WTC11 (cell line): ENCODE measurements at regions not wholly inside any gene's neighbourhood (a gene's known extent, or its start where the extent isn't known, plus 50 kb on each side); places are given as distances from the start of the nearest gene placed in this dataset.

Experiments used
- ATAC-seq: fragments of 200-7000 bp; cut with Tn5 transposase; 2 replicates; pipeline ENCODE4 v1.10.0; 2021; ENCODE audit warnings: mild to moderate bottlenecking, moderate library complexity
- CTCF ChIA-PET: fragments of 300-600 bp; sonication (Branson Sonifier 250); formaldehyde crosslinking; loops from one replicate; lab custom pipeline; 2021; ENCODE audit warnings: antibody characterized with exemption; lab: Charles Lee
- POLR2A ChIA-PET: fragments of 350-600 bp; sonication (Branson Sonifier 250); formaldehyde crosslinking; loops from one replicate; lab custom pipeline; 2021; ENCODE audit warnings: antibody characterized with exemption; lab: Charles Lee
- DNase-seq: peaks from one replicate; pipeline ENCODE4 v3.0.0; 2021; ENCODE audit warnings: low spot score
- H3K27ac Mint-ChIP-seq: 2 replicates; pipeline ENCODE4 v1.8.0; 2021; ENCODE audit warnings: mixed read lengths
- H3K27me3 Mint-ChIP-seq: 2 replicates; pipeline ENCODE4 v1.8.0; 2021; ENCODE audit warnings: low read depth, mild to moderate bottlenecking, moderate library complexity, mixed read lengths
- H3K36me3 Mint-ChIP-seq: 2 replicates; pipeline ENCODE4 v1.8.0; 2021; ENCODE audit warnings: mixed read lengths
- H3K4me1 Mint-ChIP-seq: 2 replicates; pipeline ENCODE4 v1.8.0; 2022; ENCODE audit warnings: mixed read lengths
- H3K4me3 Mint-ChIP-seq: 2 replicates; pipeline ENCODE4 v1.8.0; 2021; ENCODE audit warnings: mild to moderate bottlenecking, moderate library complexity, mixed read lengths
- H3K9me3 Mint-ChIP-seq: 2 replicates; pipeline ENCODE4 v1.8.0; 2021; ENCODE audit warnings: mixed read lengths
- CREB1 ChIP-seq: sonication (generic); formaldehyde crosslinking; IDR thresholded peaks from 2 replicates; pipeline ENCODE4 v1.8.0; 2023; ENCODE audit warnings: mild to moderate bottlenecking, missing genetic modification reagents
- CREM ChIP-seq: sonication (generic); formaldehyde crosslinking; IDR thresholded peaks from 2 replicates; pipeline ENCODE4 v1.8.1; 2022; ENCODE audit warnings: mild to moderate bottlenecking, missing genetic modification reagents, moderate library complexity
- ELF4 ChIP-seq: sonication (generic); formaldehyde crosslinking; IDR thresholded peaks from 2 replicates; pipeline ENCODE4 v1.8.1; 2022; ENCODE audit warnings: low read depth, mild to moderate bottlenecking, moderate library complexity, missing genetic modification reagents
- EMX1 ChIP-seq: fragments of 250-450 bp; sonication (Bioruptor Pico); IDR thresholded peaks from 2 replicates; pipeline ENCODE4 v1.8.0; 2021; ENCODE audit warnings: mild to moderate bottlenecking
- FOXP1 ChIP-seq: sonication (generic); formaldehyde crosslinking; IDR thresholded peaks from 2 replicates; pipeline ENCODE4 v1.8.0; 2022; ENCODE audit warnings: missing genetic modification reagents, mild to moderate bottlenecking, moderate library complexity, borderline replicate concordance
- JUN ChIP-seq: sonication (generic); formaldehyde crosslinking; IDR thresholded peaks from 2 replicates; pipeline ENCODE4 v1.8.0; 2023; ENCODE audit warnings: mild to moderate bottlenecking, missing genetic modification reagents
- KAT7 ChIP-seq: sonication (generic); formaldehyde crosslinking; IDR thresholded peaks from 2 replicates; pipeline ENCODE4 v1.8.1; 2023; ENCODE audit warnings: missing genetic modification reagents, mild to moderate bottlenecking, borderline replicate concordance
- MXD4 ChIP-seq: fragments of 250-450 bp; sonication (Bioruptor Pico); IDR thresholded peaks from 2 replicates; pipeline ENCODE4 v1.8.0; 2021; ENCODE audit warnings: mild to moderate bottlenecking, moderate library complexity, borderline replicate concordance
- NFE2L1 ChIP-seq: sonication (generic); formaldehyde crosslinking; IDR thresholded peaks from 2 replicates; pipeline ENCODE4 v1.8.1; 2023; ENCODE audit warnings: missing genetic modification reagents
- SP1 ChIP-seq: sonication (generic); formaldehyde crosslinking; conservative IDR thresholded peaks from 2 replicates; pipeline ENCODE4 v1.8.1; 2022; ENCODE audit warnings: missing genetic modification reagents
- TEAD1 ChIP-seq: sonication (generic); formaldehyde crosslinking; IDR thresholded peaks from 2 replicates; pipeline ENCODE4 v1.8.0; 2022; ENCODE audit warnings: mild to moderate bottlenecking, missing genetic modification reagents
- TEAD4 ChIP-seq: sonication (generic); formaldehyde crosslinking; IDR thresholded peaks from 2 replicates; pipeline ENCODE4 v1.8.0; 2022; ENCODE audit warnings: mild to moderate bottlenecking, missing genetic modification reagents
- TP53 ChIP-seq: sonication (generic); formaldehyde crosslinking; IDR thresholded peaks from 2 replicates; pipeline ENCODE4 v1.8.1; 2023; ENCODE audit warnings: mild to moderate bottlenecking, missing genetic modification reagents
- ZNF121 ChIP-seq: sonication (generic); formaldehyde crosslinking; IDR thresholded peaks from 2 replicates; pipeline ENCODE4 v1.8.0; 2023; ENCODE audit warnings: missing genetic modification reagents
- ZNF396 ChIP-seq: fragments of 250-450 bp; sonication (Bioruptor Pico); IDR thresholded peaks from 2 replicates; pipeline ENCODE4 v1.8.0; 2021; ENCODE audit warnings: mild to moderate bottlenecking, moderate library complexity, borderline replicate concordance
- ZNF416 ChIP-seq: fragments of 250-450 bp; sonication (Bioruptor Pico); IDR thresholded peaks from 2 replicates; pipeline ENCODE4 v1.9.0; 2021; ENCODE audit warnings: mild to moderate bottlenecking, inconsistent platforms
- ZNF671 ChIP-seq: fragments of 250-450 bp; sonication (Bioruptor Pico); IDR thresholded peaks from 2 replicates; pipeline ENCODE4 v1.8.0; 2021; ENCODE audit warnings: mild to moderate bottlenecking
- TF ChIP-seq, protein P1 (sequence below): sonication (generic); formaldehyde crosslinking; IDR thresholded peaks from 2 replicates; pipeline ENCODE4 v1.8.1; 2022; ENCODE audit warnings: low read depth, missing genetic modification reagents, borderline replicate concordance
- TF ChIP-seq, protein P2 (sequence below): fragments of 250-450 bp; sonication (Bioruptor Pico); IDR thresholded peaks from 2 replicates; pipeline ENCODE4 v2.1.2; 2022; ENCODE audit warnings: mild to moderate bottlenecking, moderate library complexity
- TF ChIP-seq, protein P3 (sequence below): sonication (generic); formaldehyde crosslinking; IDR thresholded peaks from 2 replicates; pipeline ENCODE4 v1.8.0; 2022; ENCODE audit warnings: missing genetic modification reagents
- TF ChIP-seq, protein P4 (sequence below): sonication (generic); formaldehyde crosslinking; IDR thresholded peaks from 2 replicates; pipeline ENCODE4 v1.8.1; 2023; ENCODE audit warnings: mild to moderate bottlenecking, missing genetic modification reagents, moderate library complexity
- TF ChIP-seq, protein P5 (sequence below): fragments of 200-600 bp; IDR thresholded peaks from 2 replicates; pipeline ENCODE4 v1.8.0; 2022; ENCODE audit warnings: antibody characterized with exemption
- TF ChIP-seq, protein P6 (sequence below): sonication (generic); formaldehyde crosslinking; IDR thresholded peaks from 2 replicates; pipeline ENCODE4 v1.8.1; 2022; ENCODE audit warnings: mild to moderate bottlenecking, missing genetic modification reagents, moderate library complexity, borderline replicate concordance
- TF ChIP-seq, protein P7 (sequence below): sonication (generic); formaldehyde crosslinking; conservative IDR thresholded peaks from 2 replicates; pipeline ENCODE4 v1.8.1; 2023; ENCODE audit warnings: mild to moderate bottlenecking, low read depth, missing genetic modification reagents, moderate library complexity

DNA sequence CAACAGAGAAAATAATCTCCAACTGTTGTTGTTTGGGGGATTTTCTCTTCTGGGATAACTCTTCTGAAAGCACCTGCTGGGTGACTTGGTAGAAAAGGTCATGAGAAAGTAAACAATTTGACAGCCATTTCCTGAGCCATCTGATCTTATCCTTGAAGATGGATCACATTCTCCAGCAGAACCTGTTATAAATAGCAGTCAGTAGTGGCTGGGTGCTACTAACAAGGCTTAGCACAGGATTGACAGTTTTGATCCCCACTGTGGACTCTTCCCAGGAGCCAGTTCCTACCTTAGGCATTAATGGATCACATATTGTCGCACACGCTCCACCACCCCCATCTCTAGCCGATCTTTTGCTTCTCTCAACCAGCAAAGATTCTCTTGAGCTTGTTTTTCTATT is 220.2 kb downstream of the PLK2 start:
- peaks cover 3% of the 10 kb centered on the region for H3K4me1 Mint-ChIP-seq
- TF ChIP-seq, protein P1, sequence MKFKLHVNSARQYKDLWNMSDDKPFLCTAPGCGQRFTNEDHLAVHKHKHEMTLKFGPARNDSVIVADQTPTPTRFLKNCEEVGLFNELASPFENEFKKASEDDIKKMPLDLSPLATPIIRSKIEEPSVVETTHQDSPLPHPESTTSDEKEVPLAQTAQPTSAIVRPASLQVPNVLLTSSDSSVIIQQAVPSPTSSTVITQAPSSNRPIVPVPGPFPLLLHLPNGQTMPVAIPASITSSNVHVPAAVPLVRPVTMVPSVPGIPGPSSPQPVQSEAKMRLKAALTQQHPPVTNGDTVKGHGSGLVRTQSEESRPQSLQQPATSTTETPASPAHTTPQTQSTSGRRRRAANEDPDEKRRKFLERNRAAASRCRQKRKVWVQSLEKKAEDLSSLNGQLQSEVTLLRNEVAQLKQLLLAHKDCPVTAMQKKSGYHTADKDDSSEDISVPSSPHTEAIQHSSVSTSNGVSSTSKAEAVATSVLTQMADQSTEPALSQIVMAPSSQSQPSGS (CRISPR knock-in tag), result no peak
- TF ChIP-seq ZNF121 (CRISPR knock-in tag), result no peak
- no peak for TF ChIP-seq TEAD4
- TF ChIP-seq TEAD1 (CRISPR knock-in tag), result no peak
- TF ChIP-seq, protein P2, sequence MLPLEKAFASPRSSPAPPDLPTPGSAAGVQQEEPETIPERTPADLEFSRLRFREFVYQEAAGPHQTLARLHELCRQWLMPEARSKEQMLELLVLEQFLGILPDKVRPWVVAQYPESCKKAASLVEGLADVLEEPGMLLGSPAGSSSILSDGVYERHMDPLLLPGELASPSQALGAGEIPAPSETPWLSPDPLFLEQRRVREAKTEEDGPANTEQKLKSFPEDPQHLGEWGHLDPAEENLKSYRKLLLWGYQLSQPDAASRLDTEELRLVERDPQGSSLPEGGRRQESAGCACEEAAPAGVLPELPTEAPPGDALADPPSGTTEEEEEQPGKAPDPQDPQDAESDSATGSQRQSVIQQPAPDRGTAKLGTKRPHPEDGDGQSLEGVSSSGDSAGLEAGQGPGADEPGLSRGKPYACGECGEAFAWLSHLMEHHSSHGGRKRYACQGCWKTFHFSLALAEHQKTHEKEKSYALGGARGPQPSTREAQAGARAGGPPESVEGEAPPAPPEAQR (CRISPR knock-in tag), result no peak
- TF ChIP-seq NFE2L1 (CRISPR knock-in tag), result no peak
- no peak for TF ChIP-seq MXD4 (CRISPR knock-in tag)
- TF ChIP-seq, protein P3, sequence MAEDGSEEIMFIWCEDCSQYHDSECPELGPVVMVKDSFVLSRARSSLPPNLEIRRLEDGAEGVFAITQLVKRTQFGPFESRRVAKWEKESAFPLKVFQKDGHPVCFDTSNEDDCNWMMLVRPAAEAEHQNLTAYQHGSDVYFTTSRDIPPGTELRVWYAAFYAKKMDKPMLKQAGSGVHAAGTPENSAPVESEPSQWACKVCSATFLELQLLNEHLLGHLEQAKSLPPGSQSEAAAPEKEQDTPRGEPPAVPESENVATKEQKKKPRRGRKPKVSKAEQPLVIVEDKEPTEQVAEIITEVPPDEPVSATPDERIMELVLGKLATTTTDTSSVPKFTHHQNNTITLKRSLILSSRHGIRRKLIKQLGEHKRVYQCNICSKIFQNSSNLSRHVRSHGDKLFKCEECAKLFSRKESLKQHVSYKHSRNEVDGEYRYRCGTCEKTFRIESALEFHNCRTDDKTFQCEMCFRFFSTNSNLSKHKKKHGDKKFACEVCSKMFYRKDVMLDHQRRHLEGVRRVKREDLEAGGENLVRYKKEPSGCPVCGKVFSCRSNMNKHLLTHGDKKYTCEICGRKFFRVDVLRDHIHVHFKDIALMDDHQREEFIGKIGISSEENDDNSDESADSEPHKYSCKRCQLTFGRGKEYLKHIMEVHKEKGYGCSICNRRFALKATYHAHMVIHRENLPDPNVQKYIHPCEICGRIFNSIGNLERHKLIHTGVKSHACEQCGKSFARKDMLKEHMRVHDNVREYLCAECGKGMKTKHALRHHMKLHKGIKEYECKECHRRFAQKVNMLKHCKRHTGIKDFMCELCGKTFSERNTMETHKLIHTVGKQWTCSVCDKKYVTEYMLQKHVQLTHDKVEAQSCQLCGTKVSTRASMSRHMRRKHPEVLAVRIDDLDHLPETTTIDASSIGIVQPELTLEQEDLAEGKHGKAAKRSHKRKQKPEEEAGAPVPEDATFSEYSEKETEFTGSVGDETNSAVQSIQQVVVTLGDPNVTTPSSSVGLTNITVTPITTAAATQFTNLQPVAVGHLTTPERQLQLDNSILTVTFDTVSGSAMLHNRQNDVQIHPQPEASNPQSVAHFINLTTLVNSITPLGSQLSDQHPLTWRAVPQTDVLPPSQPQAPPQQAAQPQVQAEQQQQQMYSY (CRISPR knock-in tag), result no peak
- no peak for TF ChIP-seq ZNF416 (CRISPR knock-in tag)
- TF ChIP-seq JUN (CRISPR knock-in tag), result no peak
- TF ChIP-seq, protein P4, sequence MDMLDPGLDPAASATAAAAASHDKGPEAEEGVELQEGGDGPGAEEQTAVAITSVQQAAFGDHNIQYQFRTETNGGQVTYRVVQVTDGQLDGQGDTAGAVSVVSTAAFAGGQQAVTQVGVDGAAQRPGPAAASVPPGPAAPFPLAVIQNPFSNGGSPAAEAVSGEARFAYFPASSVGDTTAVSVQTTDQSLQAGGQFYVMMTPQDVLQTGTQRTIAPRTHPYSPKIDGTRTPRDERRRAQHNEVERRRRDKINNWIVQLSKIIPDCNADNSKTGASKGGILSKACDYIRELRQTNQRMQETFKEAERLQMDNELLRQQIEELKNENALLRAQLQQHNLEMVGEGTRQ (CRISPR knock-in tag), result no peak
- TF ChIP-seq, protein P5, sequence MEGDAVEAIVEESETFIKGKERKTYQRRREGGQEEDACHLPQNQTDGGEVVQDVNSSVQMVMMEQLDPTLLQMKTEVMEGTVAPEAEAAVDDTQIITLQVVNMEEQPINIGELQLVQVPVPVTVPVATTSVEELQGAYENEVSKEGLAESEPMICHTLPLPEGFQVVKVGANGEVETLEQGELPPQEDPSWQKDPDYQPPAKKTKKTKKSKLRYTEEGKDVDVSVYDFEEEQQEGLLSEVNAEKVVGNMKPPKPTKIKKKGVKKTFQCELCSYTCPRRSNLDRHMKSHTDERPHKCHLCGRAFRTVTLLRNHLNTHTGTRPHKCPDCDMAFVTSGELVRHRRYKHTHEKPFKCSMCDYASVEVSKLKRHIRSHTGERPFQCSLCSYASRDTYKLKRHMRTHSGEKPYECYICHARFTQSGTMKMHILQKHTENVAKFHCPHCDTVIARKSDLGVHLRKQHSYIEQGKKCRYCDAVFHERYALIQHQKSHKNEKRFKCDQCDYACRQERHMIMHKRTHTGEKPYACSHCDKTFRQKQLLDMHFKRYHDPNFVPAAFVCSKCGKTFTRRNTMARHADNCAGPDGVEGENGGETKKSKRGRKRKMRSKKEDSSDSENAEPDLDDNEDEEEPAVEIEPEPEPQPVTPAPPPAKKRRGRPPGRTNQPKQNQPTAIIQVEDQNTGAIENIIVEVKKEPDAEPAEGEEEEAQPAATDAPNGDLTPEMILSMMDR, result no peak
- TF ChIP-seq KAT7 (CRISPR knock-in tag), result no peak
- no peak for TF ChIP-seq ZNF396 (CRISPR knock-in tag)
- no peak for TF ChIP-seq EMX1 (CRISPR knock-in tag)
- no peak for TF ChIP-seq ELF4
- TF ChIP-seq ZNF671 (CRISPR knock-in tag), result no peak
- no peak for TF ChIP-seq CREM (CRISPR knock-in tag)
- H3K27me3 Mint-ChIP-seq, result no peaks in the 10 kb centered on the region
- ATAC-seq (no peak), DNase-seq (no peak)
- H3K4me3 Mint-ChIP-seq, result no peak overlapping the region
- ChIA-PET CTCF (no interaction called here), POLR2A (no interaction called here)
- no peaks in the 10 kb centered on the region for H3K9me3 Mint-ChIP-seq
- no peaks in the 10 kb centered on the region for H3K36me3 Mint-ChIP-seq
- H3K27ac Mint-ChIP-seq, result no peak overlapping the region

DNA sequence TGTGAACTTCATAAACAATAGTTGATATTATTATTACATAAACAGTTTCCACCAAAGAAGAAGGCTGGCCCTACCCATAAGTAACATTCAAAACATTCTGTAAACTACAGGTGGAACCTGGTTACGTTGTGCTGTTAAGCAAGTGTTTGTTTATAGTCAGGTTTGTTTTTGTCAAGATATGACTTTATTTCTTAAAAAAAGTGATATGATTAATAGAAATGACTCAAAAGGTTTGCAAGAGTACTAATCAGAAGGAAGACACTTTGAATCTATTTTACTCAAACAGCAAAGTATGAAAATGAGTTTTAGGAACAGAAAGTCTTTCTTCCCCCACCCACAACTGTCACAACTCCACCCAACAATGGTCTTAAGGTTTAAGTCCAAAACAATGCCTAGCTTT is 220.8 kb downstream of the PLK2 start:
- H3K27ac Mint-ChIP-seq, result no peak overlapping the region
- POLR2A ChIA-PET, result no interaction called here
- CTCF ChIA-PET, result interaction anchor here (0.6 kb wide), 1 partner anchor 483 kb away, joined by 3 read pairs; no protein-coding TSS in a partner anchor

More for the DNA sequence above, 220.8 kb downstream of the PLK2 start:
- TF ChIP-seq FOXP1 (CRISPR knock-in tag) (no peak), CREB1 (CRISPR knock-in tag) (no peak), SP1 (CRISPR knock-in tag) (no peak), TP53 (CRISPR knock-in tag) (no peak), ELF4 (no peak)
- TF ChIP-seq, protein P6, sequence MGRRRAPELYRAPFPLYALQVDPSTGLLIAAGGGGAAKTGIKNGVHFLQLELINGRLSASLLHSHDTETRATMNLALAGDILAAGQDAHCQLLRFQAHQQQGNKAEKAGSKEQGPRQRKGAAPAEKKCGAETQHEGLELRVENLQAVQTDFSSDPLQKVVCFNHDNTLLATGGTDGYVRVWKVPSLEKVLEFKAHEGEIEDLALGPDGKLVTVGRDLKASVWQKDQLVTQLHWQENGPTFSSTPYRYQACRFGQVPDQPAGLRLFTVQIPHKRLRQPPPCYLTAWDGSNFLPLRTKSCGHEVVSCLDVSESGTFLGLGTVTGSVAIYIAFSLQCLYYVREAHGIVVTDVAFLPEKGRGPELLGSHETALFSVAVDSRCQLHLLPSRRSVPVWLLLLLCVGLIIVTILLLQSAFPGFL, result no peak
- TF ChIP-seq, protein P7, sequence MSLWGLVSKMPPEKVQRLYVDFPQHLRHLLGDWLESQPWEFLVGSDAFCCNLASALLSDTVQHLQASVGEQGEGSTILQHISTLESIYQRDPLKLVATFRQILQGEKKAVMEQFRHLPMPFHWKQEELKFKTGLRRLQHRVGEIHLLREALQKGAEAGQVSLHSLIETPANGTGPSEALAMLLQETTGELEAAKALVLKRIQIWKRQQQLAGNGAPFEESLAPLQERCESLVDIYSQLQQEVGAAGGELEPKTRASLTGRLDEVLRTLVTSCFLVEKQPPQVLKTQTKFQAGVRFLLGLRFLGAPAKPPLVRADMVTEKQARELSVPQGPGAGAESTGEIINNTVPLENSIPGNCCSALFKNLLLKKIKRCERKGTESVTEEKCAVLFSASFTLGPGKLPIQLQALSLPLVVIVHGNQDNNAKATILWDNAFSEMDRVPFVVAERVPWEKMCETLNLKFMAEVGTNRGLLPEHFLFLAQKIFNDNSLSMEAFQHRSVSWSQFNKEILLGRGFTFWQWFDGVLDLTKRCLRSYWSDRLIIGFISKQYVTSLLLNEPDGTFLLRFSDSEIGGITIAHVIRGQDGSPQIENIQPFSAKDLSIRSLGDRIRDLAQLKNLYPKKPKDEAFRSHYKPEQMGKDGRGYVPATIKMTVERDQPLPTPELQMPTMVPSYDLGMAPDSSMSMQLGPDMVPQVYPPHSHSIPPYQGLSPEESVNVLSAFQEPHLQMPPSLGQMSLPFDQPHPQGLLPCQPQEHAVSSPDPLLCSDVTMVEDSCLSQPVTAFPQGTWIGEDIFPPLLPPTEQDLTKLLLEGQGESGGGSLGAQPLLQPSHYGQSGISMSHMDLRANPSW (CRISPR knock-in tag), result no peak
- no peak for ATAC-seq
- no peaks in the 10 kb centered on the region; the same call in 1 of the 2 replicates for H3K4me1 Mint-ChIP-seq
- H3K4me3 Mint-ChIP-seq, result no peak overlapping the region
- DNase-seq, result no peak
- H3K9me3 Mint-ChIP-seq, result no peaks in the 10 kb centered on the region
- H3K36me3 Mint-ChIP-seq, result no peaks in the 10 kb centered on the region
- no peaks in the 10 kb centered on the region for H3K27me3 Mint-ChIP-seq
